ENCODE measurements at regions not wholly inside any gene's neighbourhood (a gene's known extent, or its start where the extent isn't known, plus 50 kb on each side); places are given as distances from the start of the nearest gene placed in this dataset.

- H3K4me1 Mint-ChIP-seq: peaks cover 0 to 2% (median 0%) of the 10 kb centered on the region in 4 donors
- peaks cover 0 to 8% (median 0%) of the 10 kb centered on the region in 9 donors for H3K9me3 Mint-ChIP-seq
- DNase-seq (no peak), ATAC-seq (no peak)
- H3K27ac Mint-ChIP-seq: no peak overlapping the region
- peaks cover 0 to 7% (median 4%) of the 10 kb centered on the region in 3 donors for H3K36me3 Mint-ChIP-seq
- peaks cover 0 to 5% (median 0%) of the 10 kb centered on the region in 5 donors for H3K27me3 Mint-ChIP-seq
- POLR2A ChIA-PET: no interaction called here
- H3K4me3 Mint-ChIP-seq: no peak overlapping the region
These were observed 50.0 kb upstream of the ATP8B1 start for GRCh38 chr18:57853133-57853532.
